T-helper 1 cell treated with Interleukin-12 subunit alpha and Interleukin-12 subunit beta and Interleukin-4 antibody, amounts not matched to agents 30 ng/mL and 1 ng/mL, for 36 hours (primary cell): ENCODE measurements at regions not wholly inside any gene's neighbourhood (a gene's known extent, or its start where the extent isn't known, plus 50 kb on each side); places are given as distances from the start of the nearest gene placed in this dataset.

Experiments
- intact Hi-C: fragments of 100-400 bp; cut with micrococcal nuclease; formaldehyde crosslinking; loops from one replicate; pipeline ENCODE4 v1.15.1; 2024

GRCh38 chr20:9981829-9982228 lies 53.0 kb upstream of the ANKEF1 start:
- intact Hi-C loops = no loop called here

DNA sequence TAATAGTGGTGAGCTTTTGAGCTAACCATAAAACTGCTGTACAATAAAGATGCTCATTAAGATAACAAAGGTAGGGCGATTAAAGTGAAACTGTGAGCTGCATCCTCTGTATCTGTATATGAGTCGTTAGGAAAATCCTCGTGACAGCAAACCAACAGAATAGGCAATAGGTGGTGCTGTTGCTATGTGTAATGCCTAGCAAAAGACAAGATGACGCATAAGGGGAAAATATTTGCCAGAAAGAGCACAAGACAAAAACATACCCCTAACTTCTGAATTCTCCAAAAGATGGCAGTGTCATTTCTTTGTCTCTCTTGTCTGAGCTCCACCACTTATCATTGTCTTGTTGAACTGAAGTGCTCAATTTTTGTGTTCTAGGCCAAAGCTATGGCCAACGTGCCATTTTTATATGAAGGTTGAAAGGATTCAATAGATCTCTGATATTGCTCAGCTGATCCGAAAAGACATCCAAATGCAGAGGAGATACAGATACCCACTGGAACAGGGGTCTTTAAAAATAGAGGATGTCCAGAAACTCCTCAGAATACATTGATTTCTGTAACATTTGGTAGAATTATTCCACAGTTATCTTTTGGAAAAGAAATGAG lies 56.3 kb upstream of the ANKEF1 start:
- intact Hi-C loops = loop anchor here (1.0 to 5.0 kb wide), 11 partner anchors 56 to 1229 kb away; partner anchors contain the start of genes ANKEF1, JAG1, MKKS and SLX4IP

DNA sequence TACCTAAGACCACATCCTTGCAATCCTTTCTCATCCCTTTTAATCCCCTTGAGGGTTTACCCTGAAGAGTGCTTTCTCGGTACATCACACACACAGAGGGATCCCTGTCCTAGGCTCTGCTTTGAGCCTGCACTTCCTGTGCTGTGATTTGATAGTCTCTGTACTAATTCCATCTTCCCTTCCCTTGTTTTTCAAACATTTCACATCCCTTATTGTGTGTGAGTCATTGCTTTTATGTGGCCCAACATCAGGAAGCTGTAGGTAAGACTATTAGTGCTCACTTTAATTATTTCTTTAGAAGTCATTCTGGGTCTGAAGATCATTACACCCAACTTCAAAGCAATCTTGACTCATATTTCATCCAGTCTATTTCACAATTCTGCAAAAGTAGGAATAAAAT lies 57.2 kb upstream of the ANKEF1 start:
- intact Hi-C loops = loop anchor here (1.0 to 5.0 kb wide), 11 partner anchors 57 to 1230 kb away; partner anchors contain the start of genes ANKEF1, JAG1, MKKS and SLX4IP

DNA sequence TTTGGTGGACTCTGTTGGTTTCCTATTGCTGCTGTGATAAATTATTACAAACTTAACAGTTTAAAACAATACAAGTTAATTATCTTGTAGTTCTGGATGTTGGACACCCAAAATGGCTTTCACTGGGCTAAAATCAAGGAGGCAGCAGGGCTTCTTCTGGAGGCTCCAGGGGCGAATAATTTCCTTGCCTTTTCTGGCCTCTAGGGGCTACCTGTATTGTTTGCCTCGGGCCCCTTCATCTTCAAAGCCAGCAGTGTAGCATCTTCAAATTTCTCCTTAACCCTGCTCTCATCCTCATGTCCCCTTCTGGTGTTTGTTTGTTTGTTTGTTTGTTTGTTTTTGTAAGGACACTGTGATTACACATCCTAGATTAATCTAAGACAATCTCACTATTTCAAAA lies 60.5 kb upstream of the ANKEF1 start:
- intact Hi-C loops = no loop called here

- intact Hi-C loops = no loop called here
Measured at GRCh38 chr20:9971746-9972145, 63.0 kb upstream of the ANKEF1 start.

DNA sequence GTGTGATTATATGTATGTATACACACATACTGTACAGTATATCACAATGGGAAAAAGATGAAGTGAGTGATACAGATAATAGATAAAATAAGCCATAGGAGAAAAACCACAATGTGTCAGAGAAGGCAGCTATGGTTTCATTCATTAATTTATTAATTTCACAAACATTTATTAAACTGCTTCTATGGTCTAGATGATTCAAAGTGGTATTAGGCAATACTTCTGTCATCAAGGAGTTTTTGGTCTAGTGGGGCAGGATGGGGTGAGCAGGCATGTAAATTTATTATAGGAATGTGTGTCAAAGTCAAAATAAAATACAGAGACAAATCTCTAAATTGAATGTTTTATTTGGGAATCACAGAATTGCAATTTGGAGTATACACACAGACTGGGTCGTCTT lies 65.2 kb upstream of the ANKEF1 start:
- intact Hi-C loops = no loop called here

GRCh38 chr20:9968015-9968414 lies 66.8 kb upstream of the ANKEF1 start:
- intact Hi-C loops = no loop called here

- intact Hi-C loops = no loop called here
Measured at GRCh38 chr20:9966966-9967365, 67.8 kb upstream of the ANKEF1 start.

DNA sequence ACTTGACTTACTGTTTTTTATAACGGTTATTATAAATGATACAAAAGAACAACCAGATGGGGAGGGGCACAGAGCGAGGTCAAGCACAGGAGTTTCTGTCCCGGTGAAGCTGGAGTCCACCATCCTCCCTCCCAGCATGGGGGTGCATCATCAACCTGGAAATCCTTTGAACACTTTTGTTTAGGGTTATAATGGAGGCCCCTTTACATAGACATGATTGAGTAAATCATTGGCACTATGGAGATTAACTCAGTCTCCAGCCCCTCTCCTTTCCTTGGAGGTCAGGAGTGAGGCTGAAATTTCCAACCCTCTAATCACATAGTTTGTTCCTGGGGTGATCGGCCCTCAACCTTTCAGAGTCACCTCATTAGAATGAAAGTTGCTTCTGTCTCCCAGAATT lies 71.8 kb upstream of the ANKEF1 start:
- intact Hi-C loops = no loop called here

DNA sequence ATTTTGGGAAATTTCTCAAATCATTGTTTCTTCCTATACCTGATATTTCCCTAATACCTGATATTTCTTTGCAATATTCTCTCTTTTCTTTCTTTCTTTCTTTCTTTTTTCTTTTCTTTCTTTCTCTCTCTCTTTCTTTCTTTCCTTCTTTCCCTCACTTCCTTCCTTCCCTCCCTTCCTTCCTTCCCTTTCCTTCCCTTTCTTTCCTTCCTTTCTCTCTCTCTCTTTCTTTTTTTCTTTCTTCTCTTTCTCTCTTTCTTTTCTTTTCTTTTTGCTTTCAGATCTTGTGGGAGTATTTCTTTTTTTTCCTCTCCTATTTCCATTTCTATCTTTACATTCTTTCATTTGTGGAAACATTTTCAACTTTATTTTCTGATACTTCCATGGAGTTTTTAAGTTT lies 76.1 kb upstream of the ANKEF1 start:
- intact Hi-C loops = no loop called here

- intact Hi-C loops = no loop called here
Measured at GRCh38 chr20:9955646-9956045, 79.1 kb upstream of the ANKEF1 start.

DNA sequence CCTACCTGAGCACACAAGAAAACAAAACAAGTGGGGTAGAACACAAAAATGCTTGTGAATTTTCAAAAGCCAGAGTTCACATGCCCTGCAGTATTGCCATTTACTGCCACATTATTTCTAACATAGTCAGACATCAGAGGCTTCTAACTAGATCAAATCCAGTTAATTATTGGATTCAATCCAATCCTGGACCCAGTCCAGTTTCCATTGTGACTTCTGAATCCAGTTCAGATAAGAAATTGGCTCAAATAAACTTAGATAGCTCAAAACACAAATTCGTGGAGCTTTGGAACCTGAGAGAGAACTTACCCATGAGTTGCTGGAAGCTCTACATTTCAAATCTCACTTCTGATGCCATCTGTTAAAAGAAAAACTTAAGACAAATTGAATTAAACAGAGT lies 85.2 kb upstream of the ANKEF1 start:
- intact Hi-C loops = no loop called here

DNA sequence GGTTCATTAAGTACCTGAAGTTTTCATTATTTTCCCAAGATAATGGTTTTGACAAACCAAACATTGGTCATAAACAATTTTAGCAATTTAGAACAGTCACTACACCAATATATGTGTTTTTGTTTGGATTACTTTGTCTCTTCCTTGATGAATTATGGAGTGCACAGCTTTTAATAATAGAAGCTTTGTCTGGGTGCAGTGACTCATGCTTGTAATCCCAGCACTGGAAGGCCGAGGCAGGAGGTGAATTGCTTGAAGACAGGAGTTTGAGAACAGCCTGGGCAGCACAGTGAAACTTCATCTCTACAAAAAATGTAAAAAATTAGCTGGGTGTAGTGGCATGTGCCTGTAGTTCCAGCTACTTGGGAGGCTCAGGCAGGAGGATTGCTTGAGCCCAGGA lies 89.4 kb upstream of the ANKEF1 start:
- intact Hi-C loops = no loop called here

DNA sequence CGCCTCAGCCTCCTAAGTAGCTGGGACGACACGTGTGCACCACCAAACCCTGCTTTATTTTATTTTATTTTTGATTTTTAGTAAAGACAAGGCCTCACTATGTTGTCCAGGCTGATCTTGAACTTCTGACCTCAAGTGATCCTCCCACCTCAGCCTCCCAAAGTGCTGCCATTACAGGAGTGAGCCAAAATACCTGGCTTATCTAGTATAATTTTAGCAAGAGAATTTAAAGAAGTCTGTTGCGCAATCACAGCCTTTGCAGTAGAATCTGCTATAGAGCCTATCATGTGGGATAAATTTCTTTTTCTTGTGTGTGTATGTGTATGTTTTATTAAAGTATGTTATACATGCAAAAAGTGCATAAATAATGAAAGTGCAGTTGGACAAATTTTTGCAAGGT lies 92.1 kb upstream of the ANKEF1 start:
- intact Hi-C loops = no loop called here

GRCh38 chr20:9940329-9940728 lies 94.5 kb upstream of the ANKEF1 start:
- intact Hi-C loops = no loop called here

DNA sequence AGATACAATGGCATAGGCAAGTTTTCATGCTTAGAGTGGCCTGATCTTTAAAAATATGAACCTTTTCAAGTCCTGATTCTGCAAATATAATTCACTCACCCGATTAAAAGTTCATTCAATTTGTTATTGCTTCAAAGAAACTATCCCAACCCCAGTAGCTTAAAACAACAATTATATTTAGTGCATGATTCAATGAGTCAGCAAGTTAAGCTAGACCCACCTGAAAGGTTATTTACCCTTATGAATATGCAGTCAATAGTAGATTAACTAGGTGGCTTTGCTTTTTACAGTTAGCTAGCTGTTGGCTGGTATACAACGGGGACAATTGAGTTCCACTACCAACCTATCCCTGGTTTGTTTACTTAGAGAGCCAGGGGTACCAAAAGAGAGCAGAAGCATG lies 95.6 kb upstream of the ANKEF1 start:
- intact Hi-C loops = no loop called here

- intact Hi-C loops = no loop called here
Measured at GRCh38 chr20:9935285-9935684, 96.4 kb upstream of the PAK5 start.

DNA sequence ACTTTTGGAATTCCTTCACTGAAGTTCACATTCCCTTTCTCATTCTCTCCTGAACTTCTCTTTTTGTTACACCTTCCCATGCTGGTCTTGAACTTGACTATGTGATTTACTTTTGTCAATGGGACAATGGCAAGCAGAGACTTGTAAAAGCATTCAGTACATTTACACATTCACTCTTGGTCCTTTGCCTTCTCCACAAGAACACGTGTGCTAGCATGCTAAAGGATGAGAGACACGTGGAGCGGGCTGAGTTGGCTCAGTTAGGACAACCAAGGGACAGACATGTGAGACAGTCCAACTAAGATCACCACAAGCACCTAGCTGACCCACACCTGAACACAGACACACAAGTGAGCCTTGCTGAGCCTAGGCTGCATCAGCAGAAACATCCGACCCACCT lies 91.3 kb upstream of the PAK5 start:
- intact Hi-C loops = no loop called here

GRCh38 chr20:9928955-9929354 lies 90.1 kb upstream of the PAK5 start:
- intact Hi-C loops = no loop called here

DNA sequence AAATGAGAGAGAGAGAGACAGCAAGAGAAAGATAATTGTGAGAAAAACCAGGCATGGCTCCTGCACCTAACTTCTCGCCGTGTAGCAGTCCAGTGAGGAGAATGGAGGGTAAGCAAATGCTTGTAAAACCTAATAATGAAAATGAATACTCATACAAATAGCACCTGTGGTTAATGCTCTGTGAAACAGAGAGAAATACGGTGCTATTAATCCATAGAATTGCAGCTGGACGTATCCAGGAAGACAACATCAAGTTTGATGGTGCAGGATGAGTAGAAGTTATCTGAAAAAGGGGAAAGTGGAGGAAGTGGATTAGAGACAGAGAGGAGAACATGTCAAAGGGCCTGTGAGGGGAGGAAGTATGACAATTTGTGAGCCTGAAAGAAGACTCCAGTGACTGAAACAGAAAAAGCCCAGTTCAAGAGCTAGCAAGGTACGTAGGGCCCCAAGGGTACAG lies 89.4 kb upstream of the PAK5 start:
- intact Hi-C loops = no loop called here

- intact Hi-C loops = no loop called here
Measured at GRCh38 chr20:9927224-9927623, 88.3 kb upstream of the PAK5 start.

DNA sequence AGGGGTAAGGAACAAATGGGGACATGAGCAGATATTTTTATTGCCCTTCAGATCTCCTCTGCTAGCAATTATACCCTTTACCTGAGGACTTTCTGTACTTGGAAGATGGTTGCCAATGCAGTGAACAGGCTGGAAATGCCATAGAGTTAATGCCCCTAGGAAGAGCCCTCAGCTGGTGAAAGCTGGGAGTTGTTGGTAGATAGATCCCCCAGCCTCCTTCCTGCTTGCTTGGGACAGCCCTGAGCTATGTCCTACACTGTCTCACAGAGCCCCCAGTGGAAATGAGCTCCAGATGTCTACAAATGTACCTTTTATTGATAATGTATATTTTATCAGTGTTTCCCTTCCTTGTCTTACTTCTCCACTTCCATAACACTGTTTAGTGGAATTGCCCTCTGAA lies 87.6 kb upstream of the PAK5 start:
- intact Hi-C loops = no loop called here

- intact Hi-C loops = no loop called here
Measured at GRCh38 chr20:9926007-9926406, 87.1 kb upstream of the PAK5 start.

- intact Hi-C loops = no loop called here
Measured at GRCh38 chr20:9923648-9924047, 84.8 kb upstream of the PAK5 start.
